ENCODE measurements at regions not wholly inside any gene's neighbourhood (a gene's known extent, or its start where the extent isn't known, plus 50 kb on each side); places are given as distances from the start of the nearest gene placed in this dataset.
"Not testable (repeated sequence)": the region's sequence is repeated elsewhere in the genome, so short reads cannot be mapped to it uniquely, and the experiment has no call there.

DNA sequence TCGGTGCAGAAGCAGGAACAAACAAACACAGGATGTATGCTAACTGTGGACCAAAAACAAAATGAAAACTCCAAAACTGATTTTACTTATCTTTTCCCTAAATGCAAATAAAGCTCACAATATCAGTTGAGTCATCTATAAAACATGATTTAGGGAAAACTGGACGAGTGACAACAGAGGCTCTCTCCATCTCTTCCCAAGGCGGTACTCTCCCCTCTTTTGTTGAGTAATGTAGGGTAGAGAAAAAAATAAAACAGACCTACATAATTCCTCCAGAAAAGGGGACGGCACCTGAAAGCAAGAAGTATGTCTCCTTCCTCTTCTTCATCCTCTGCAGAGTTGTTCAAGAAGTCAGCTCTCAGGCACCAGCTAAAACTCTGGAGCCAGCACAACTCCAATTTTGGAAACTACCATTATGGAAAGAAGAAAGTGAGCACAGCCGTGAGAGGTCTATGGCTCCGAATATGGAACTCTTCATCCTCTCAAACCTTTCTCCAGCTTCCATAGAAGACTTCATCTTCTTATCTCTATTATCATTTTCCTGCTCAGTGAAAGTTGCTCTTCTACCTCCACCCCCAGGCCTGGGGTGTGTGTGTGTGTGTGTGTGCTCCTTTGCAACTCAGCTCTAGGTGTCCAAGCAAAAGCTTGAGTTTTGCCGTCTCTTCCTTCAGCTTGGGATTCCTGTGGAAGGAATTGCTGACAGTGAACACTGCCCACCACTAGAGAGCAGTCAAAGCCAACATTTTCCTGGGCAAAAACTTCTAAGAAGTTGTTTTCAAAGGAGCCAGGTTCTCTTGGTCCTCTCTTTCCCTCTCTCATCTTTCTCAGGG, 155.4 kb downstream of the DIO2 start:
- DNase-seq (ENCODE audit: low read depth in 2 of 2), result peak in 1 of 2 donors; percentile 45

DNA sequence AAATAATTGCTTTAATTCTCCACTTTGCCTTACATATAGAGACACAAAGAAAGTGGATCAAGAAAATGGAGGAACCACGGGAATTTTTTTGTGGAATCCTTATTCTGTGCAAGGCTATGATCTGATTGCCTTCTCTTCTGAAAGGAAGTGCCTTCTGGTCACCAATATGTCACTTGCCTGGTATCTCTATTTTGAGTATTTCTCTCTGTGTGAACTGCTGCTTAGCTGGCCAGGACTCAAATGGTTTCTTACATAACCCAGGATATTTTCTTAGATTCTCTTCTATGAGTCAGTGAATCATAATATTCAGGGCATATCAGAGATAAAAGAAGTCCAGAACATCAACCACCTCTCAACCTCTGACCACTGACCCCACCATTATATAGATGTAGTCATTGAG, 156.1 kb downstream of the DIO2 start:
- no peak for DNase-seq (ENCODE audit: low read depth in 2 of 2)

DNA sequence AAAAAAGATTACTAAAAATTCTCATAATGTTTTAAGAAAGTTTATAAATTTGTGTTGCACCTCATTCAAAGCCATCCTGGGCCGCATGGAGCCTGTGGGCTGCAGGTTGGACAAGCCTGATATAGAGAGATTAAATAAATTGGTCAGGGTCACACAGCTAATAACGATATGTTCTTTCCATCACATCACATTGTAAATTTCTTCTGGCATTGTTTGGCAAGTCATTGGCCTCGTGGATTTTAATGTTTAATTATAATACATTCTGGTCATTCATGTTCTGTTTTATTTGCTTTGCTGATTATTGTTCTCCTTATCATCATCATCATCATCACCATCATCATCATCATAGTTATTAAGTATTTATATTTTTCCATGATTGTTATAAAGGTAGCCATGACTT, 157.3 kb downstream of the DIO2 start:
- DNase-seq (ENCODE audit: low read depth in 2 of 2), result no peak

DNA sequence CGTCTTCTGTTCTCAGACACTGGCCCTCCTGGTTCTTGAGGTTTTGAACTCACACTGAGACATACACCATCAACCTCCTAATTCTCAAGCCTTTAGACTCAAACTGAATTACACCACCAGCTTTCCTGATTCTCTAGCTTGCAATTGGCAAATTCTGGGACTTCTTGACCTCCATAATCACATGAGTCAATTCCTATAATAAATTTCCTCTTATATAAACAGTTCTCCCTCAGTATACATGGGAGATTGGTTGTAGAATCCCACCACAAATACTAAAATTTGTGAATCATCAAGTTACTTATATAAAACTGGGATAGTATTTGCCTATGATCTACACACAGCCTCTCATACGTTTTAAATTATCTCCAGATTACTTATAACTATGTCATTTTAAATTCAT, 162.2 kb downstream of the DIO2 start:
- DNase-seq (ENCODE audit: low read depth in 2 of 2), result no peak

DNA sequence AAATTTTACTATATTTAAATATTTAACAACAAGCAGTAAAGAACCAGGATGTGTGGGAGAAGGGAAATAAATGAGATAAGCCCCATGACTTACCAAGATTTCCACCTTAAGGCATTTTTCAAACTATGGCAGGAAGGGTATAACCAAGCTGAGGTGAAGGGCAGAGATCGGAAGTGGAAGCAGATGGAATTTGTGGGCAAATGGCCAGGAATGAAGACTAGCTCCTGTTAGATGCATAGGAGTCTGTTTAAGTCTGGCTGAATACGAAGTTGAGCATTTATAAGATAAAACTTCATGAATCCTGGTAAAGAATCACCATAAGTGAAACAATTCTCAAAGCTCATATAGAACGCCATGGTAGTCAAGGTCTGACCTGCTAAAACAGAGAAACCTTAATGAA, 163.5 kb downstream of the DIO2 start:
- peak in 1 of 2 donors; percentile 39 for DNase-seq (ENCODE audit: low read depth in 2 of 2)

DNA sequence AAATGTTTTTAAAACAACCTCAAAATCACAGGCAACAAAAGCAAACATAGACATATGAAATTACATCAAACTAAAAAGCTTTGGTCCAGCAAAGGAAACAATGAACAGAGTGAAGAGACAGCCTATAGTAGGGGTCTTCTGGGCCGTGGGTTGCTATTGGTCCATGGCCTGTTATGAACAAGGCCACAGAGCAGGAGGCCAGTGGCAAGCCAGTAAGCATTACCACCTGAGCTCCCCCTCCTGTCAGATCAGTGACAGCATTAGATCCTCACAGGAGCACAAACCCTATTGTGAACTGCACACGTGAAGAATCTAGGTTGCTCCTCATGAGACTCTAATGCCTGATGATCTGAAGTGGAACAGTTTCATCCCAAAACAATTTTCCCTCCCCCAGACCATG, 174.0 kb downstream of the DIO2 start:
- DNase-seq (ENCODE audit: low read depth in 2 of 2), result no peak

DNA sequence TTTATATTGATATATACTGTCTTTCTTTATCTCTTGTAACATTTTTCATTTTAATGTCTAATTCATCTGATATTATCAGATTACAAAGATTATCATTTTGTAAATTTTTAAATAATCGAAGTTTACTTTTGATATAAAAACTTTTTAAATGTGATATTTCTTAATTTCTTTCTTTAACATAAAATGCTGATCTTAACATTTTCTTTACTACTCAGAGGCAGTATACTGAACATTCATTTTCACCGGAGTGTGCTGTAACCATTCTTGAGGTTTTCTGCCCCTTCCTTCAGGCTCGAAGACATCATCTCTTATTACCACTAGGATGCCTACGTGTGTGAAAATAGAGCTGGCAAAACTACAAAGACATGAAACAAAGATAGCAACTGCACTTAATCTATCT, 186.9 kb downstream of the DIO2 start:
- DNase-seq (ENCODE audit: low read depth in 2 of 2), result no peak

DNA sequence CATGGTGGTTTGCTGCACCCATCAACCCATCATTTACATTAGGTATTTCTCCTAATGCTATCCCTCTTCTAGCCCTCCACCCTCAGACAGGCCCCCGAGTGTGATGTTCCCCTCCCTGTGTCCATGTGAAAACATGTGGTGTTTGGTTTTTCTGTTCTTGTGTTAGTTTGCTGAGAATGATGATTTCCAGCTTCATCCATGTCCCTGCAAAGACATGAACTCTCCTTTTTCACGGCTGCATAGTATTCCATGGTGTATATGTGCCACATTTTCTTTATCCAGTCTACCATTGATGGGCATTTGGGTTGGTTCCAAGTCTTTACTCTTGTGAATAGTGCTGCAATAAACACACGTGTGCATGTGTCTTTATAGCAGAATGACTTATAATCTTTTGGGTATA, 192.8 kb downstream of the DIO2 start:
- not testable (repeated sequence) for DNase-seq (ENCODE audit: low read depth in 2 of 2)

DNA sequence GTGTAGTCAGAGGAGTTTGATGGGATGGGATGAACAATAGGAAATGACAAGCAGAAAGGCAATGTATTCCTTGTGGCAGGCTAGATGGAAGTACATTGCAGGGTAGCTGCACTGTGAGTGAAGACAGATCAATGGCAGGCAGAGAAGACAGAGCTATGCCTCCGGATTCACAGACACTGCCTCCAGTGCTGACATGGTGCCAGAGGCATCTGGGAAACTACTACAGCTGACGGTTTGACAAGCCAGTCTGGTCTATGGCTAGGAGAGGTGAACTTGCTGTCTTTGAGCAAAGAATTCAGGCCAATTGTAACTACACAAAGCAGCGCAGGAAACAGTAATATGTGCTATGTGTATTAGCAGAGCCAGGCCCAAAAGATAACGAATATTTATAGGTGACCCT, 193.5 kb downstream of the DIO2 start:
- no peak for DNase-seq (ENCODE audit: low read depth in 2 of 2)

DNA sequence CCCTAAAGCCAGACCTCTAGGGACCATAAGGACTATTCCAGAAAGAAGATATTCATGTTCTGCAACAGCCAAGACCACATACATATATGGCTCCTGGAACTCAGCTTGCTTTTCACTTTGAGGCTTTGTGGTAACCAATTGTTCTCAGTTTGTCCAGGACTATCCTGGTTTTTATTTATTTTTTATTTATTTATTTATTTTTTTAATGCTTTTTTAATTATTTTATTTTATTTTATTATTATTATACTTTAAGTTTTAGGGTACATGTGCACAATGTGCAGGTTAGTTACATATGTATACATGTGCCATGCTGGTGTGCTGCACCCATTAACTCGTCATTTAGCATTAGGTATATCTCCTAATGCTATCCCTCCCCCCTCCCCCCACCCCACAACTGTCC, 201.1 kb downstream of the DIO2 start:
- not testable (repeated sequence) for DNase-seq (ENCODE audit: low read depth in 2 of 2)

DNA sequence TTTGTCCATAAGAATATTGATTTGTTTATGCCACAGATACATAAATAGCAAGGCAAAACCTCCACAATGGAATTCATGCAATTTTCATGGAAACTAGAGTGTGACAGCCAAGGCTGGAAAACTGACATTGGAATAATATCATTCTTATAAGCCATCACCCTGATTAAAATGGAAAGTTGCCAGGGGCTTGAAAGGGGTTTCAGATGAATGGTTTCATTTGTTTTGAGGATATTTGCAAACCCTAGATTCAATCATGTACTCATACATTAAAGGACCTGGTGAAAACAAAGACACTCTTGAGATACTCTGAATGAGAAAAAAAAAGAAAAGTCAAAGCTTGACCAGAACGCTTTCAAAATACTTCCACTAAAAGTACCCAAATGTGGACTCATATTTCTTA, 205.7 kb downstream of the DIO2 start:
- no peak for DNase-seq (ENCODE audit: low read depth in 2 of 2)

DNA sequence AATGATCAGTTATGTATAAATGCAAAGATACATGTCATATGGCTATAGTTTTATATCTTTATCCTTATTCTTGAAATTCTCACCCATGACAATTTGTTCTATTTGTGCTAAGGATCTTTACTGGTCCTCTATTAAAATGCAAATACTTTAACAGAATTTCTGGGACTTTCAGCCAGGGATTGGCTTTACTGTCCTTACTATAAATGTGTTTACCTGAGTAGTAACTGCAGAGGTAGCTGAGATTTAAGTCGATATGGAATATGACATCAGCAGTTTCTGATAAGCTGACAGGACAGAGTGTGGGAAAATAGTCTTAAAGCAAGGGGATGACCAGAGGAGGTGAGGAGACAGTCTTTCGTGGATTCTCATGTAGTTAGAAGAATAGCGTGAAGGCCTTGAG, 206.4 kb downstream of the DIO2 start:
- no peak for DNase-seq (ENCODE audit: low read depth in 2 of 2)

DNA sequence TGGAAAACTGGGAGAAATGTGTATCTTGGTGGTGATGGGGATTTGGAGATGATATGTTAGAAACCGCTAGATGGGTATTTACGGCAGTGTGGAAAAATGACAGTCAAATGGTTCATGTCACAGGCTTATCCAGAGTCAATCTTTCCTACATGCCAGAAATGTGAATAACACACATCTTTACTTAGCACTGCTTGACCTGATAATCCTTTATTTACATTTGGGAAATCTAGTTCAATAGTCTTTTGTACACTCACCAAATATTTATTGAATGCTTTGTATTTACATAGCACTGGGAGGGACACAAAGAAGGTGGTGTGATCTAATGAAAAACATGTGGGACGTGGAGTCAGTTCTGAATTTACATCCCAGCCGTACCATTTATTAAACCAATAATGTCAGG, 208.2 kb downstream of the DIO2 start:
- DNase-seq (ENCODE audit: low read depth in 2 of 2), result no peak

DNA sequence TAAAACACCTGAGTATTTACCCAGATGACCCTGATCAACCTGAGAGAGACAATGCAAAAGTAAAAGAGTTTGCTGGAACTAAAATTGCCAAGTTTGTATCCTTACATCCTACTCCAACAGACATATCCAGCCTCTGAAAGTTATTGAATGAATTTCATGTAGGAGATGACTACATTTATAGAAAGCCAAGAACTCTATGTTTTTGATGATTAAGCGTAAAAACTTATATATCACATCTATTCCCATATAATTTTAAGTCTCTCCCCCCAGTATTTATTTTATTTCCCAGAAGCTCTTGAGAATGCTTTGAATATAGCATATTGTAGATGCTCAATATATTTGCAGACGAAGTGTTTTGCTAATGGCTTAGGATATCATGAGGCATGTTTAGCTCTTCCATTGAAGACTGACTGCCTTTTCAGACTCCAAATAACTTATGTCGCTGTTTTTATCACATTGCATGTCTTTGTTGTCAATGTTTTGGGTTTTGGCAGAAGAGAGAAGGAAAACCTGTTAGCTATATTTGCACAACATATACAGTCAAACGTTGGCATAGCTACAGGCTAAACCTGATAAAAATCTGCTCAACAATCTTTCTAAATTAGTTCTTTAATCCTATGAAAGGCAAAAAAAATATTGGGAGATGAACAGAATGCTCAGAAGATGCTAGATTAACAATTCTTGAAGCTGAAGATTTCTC, 213.6 kb downstream of the DIO2 start:
- no peak for DNase-seq (ENCODE audit: low read depth in 2 of 2)

DNA sequence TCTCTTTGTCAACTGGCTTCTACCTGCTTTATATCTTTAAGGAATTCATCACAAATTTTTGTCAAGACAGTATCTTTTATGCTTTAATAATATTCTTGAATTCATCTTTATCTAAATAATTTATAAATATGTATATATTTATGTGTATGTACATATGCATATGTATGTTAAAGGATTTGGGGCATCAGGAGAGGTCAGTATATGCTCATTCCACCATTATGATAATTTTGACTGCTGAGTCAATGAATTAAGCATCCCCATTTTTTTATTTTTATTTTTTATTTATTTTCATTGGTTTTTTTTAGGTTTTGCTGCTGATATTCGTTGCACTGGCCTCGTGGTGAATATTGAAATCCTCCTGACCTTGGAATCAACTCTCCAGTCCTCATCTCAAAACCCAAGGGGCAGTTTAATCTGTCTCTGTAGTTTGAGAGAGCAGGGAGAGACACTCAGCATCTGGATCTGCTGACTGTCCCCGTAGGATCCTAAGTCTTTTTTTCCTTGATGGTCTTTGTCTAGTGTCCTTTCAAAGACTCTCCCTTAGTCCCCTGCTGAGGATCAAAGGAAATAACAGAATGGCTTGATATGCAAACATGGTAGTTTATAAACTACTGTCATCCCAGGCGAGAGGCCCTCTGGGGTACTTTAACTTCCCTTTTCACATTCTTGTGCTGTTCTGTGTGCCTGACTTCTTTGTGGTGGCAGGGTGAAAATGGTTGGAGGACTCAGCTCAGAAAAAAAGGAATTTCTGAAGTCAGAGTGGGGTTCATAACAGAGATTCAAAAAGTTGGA, 218.7 kb downstream of the DIO2 start:
- no peak for DNase-seq (ENCODE audit: low read depth in 2 of 2)

DNA sequence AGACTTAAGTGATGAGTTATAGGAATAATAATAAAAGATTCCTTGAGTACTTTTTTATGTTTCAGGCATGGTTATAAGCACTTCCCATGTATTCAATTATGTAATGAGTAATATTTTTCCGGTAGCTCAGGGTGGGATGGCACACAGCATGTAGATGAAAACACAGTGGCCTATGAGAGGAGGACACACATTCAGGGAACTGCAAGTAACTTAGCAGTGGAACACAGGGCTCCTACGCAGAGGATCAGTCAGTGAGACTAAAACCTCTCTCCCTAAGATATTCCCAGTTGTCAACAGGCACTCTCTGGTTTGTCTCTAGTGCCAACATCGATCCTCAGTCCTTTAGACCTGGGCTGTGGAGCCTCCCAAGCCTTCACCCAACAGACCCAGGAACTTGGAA, 219.4 kb downstream of the DIO2 start:
- no peak for DNase-seq (ENCODE audit: low read depth in 2 of 2)

DNA sequence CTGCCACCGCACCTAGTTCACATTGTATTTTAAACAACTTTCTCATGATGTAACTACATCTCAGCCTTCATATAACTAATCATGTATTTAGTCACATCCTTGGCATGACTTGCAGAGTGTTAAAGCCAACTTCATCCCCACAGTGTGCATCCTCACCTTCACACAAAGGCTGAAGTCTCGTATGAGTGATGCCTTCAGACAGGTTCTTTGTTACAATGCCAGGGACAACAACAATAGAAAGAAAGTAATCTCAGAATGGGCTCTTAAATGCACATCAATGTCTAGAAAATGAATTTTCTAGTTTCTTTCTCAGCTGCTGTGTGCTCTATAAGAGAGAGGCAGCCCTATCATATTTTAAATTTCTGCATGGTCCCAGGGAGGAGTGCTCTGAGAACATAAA, 221.3 kb downstream of the DIO2 start:
- no peak for DNase-seq (ENCODE audit: low read depth in 2 of 2)

DNA sequence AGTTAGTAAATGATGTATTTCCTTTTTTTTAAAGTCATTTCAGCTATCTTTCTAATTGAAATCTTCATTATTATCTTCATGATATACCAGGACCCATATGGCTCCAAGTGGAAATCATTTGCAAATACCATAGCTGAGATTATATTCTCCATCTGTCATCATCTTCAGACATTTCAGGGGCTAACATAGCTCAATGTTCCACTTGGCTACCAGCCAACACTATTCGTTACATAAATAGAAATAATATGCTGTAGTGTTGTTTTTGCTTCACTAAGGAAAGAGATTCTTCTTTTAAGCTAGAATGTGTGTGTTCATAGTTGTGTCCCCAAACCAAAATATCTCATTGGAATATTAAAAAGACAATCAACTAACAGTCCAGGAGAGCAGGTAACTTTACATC, 225.1 kb downstream of the DIO2 start:
- DNase-seq (ENCODE audit: low read depth in 2 of 2), result no peak

DNA sequence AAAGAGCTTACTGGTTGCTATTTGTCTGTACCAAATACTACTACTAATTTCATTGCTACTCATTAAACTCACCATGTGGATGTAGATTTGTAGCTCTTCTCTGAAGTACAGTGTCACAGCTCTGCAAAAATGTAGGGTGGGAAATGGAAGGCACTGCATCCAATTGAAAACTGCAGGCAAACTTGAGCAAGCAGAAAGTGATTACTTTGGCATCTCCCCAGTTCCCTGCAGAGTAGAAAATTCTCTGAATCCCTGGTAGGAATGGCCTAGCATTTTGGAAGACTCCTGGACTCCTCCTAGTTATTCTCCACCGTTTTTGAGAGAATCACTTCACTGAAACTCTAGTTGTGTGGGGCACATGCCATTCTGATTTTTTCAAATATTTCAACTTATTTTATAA, 239.1 kb downstream of the DIO2 start:
- no peak for DNase-seq (ENCODE audit: low read depth in 2 of 2)

DNA sequence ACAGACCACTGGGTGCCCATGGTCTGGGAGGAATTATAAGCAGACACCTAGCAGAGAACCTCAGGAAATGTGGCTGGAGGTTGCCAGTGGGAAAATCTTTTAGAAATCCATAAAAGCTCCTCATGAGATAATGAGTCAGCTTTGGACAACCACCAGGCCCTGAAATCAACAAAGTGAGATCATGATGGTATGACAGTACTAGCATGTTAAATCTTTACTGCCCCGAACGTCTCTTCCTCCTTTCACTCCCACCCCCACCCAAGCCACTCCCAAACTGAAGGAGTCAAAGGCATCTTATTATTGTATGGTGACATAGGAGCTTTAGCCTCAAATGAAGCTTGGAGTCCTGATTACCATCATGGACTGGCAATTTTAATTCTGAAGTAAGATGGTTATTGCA, 240.0 kb downstream of the DIO2 start:
- DNase-seq (ENCODE audit: low read depth in 2 of 2), result no peak

DNA sequence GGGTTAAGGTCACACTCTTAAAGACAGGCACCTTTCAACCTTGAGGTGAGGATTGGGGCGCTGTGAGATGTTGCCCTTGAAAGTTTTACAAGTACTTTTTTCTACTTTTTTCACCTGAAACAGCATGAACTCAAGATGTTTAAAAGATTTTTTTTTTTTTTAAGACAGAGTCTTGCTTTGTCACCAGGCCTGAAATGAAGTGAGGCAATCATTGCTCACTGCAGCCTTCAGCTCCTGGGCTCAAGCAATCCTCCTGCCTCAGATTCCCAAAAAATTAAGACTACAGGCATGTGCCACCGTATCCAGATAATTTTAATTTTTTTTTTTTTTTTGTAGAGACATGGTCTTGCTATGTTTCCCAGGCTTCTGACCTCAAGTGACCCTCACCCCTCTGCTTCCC, 243.9 kb downstream of the DIO2 start:
- DNase-seq (ENCODE audit: low read depth in 2 of 2), result no peak

DNA sequence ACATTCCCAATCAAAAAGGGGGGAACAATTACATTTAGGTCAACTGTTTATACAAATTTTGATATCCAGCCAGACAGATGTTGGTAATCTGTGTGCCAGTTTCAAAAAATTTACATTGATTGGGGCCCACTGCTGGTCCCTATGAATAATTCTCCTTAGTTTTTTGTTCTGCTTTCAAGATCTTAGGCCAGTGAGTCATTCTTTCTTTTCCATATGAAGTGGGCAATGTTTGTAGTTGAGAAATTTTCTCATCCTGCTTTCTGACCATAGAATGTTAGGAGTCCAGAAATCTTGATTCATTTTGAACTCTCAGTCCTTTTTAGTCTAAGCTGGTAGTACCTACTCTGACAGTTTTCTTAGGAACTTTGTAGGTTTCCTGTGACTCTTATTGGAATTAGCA, 244.3 kb downstream of the DIO2 start:
- DNase-seq (ENCODE audit: low read depth in 2 of 2), result no peak

DNA sequence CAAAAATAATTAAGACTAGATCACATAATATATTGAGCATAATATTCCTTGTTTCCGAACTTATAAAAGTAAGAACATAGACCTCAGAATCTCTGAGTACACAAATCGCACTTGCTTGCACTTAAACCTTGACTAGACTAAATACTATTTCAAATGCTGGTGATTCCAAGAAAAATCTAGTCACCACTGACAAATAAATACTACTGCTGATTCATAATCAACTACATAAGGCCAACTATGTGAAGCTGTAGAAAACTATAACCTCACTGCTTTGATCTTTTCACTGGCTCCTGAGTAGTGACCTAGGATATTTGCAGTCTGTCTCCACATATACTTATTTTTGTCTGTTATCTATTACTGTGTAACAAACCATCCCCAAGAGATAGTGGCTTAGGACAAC, 245.4 kb downstream of the DIO2 start:
- no peak for DNase-seq (ENCODE audit: low read depth in 2 of 2)
